A549 (cell line): ENCODE measurements at regions not wholly inside any gene's neighbourhood (a gene's known extent, or its start where the extent isn't known, plus 50 kb on each side); places are given as distances from the start of the nearest gene placed in this dataset.

Source experiments
- CHD4 ChIP-seq: fragments of 200-600 bp; sonication (generic); IDR thresholded peaks from 2 replicates; pipeline ENCODE4 v1.6.1; 2016; ENCODE audit warnings: antibody characterized with exemption, mild to moderate bottlenecking, borderline replicate concordance
- CTCF ChIP-seq: fragments of >200 bp; sonication (Bioruptor Twin); formaldehyde crosslinking; IDR thresholded peaks from 3 replicates; pipeline ENCODE4 v1.5.1; 2016
- EP300 ChIP-seq, 2 experiments: fragments of >200 bp; sonication (Bioruptor Twin); formaldehyde crosslinking; IDR thresholded peaks; 2 replicates in 1 of 2; 3 replicates in 1 of 2; pipeline ENCODE4 v1.6.1; 2016 to 2017
- PHF8 ChIP-seq: fragments of 200-600 bp; sonication (generic); IDR thresholded peaks from 2 replicates; pipeline ENCODE4 v1.6.1; 2016; ENCODE audit warnings: low read depth, mild to moderate bottlenecking, antibody characterized with exemption, moderate library complexity, borderline replicate concordance
- POLR2A ChIP-seq: IDR thresholded peaks from 2 replicates; pipeline ENCODE4 v1.6.1; 2012; ENCODE audit warnings: mild to moderate bottlenecking, low read length
- REST ChIP-seq: fragments of 200-600 bp; sonication (generic); IDR thresholded peaks from 2 replicates; pipeline ENCODE4 v1.6.1; 2016; ENCODE audit warnings: antibody characterized with exemption, mild to moderate bottlenecking, moderate library complexity
- RFX5 ChIP-seq: fragments of 450-650 bp; IDR thresholded peaks from 2 replicates; pipeline ENCODE4 v1.7.1; 2014; ENCODE audit warnings: antibody characterized with exemption, mild to moderate bottlenecking, moderate library complexity
- SREBF2 ChIP-seq: fragments of 450-650 bp; IDR thresholded peaks from 2 replicates; pipeline ENCODE4 v1.6.1; 2014; ENCODE audit warnings: mild to moderate bottlenecking, moderate library complexity
- TF ChIP-seq, protein P1 (sequence below): IDR thresholded peaks from 2 replicates; pipeline ENCODE4 v1.6.1; 2012; ENCODE audit warnings: low read depth, borderline replicate concordance
- TF ChIP-seq, protein P2 (sequence below): fragments of 450-650 bp; IDR thresholded peaks from 2 replicates; pipeline ENCODE4 v1.6.1; 2014; ENCODE audit warnings: antibody characterized with exemption

GRCh38 chr17:33595828-33596227 lies 302.7 kb upstream of the ASIC2 start:
- TF ChIP-seq CTCF: no peak
- TF ChIP-seq POLR2A: no peak
- TF ChIP-seq RFX5: no peak
- TF ChIP-seq CHD4: no peak
- TF ChIP-seq, protein P1, sequence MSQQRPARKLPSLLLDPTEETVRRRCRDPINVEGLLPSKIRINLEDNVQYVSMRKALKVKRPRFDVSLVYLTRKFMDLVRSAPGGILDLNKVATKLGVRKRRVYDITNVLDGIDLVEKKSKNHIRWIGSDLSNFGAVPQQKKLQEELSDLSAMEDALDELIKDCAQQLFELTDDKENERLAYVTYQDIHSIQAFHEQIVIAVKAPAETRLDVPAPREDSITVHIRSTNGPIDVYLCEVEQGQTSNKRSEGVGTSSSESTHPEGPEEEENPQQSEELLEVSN: no peak
- TF ChIP-seq EP300 (IDR thresholded peaks at IDR 0.05): no peak
- no peak for TF ChIP-seq PHF8
- TF ChIP-seq SREBF2: no peak
- TF ChIP-seq, protein P2, sequence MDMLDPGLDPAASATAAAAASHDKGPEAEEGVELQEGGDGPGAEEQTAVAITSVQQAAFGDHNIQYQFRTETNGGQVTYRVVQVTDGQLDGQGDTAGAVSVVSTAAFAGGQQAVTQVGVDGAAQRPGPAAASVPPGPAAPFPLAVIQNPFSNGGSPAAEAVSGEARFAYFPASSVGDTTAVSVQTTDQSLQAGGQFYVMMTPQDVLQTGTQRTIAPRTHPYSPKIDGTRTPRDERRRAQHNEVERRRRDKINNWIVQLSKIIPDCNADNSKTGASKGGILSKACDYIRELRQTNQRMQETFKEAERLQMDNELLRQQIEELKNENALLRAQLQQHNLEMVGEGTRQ: no peak
- TF ChIP-seq REST: no peak
